WTC11 (cell line): ENCODE measurements at regions not wholly inside any gene's neighbourhood (a gene's known extent, or its start where the extent isn't known, plus 50 kb on each side); places are given as distances from the start of the nearest gene placed in this dataset.

Experiments used
- ATAC-seq: fragments of 200-7000 bp; cut with Tn5 transposase; 2 replicates; pipeline ENCODE4 v1.10.0; 2021; ENCODE audit warnings: mild to moderate bottlenecking, moderate library complexity
- CTCF ChIA-PET: fragments of 300-600 bp; sonication (Branson Sonifier 250); formaldehyde crosslinking; loops from one replicate; lab custom pipeline; 2021; ENCODE audit warnings: antibody characterized with exemption; lab: Charles Lee
- POLR2A ChIA-PET: fragments of 350-600 bp; sonication (Branson Sonifier 250); formaldehyde crosslinking; loops from one replicate; lab custom pipeline; 2021; ENCODE audit warnings: antibody characterized with exemption; lab: Charles Lee
- DNase-seq: peaks from one replicate; pipeline ENCODE4 v3.0.0; 2021; ENCODE audit warnings: low spot score
- H3K27ac Mint-ChIP-seq: 2 replicates; pipeline ENCODE4 v1.8.0; 2021; ENCODE audit warnings: mixed read lengths
- H3K27me3 Mint-ChIP-seq: 2 replicates; pipeline ENCODE4 v1.8.0; 2021; ENCODE audit warnings: low read depth, mild to moderate bottlenecking, moderate library complexity, mixed read lengths
- H3K36me3 Mint-ChIP-seq: 2 replicates; pipeline ENCODE4 v1.8.0; 2021; ENCODE audit warnings: mixed read lengths
- H3K4me1 Mint-ChIP-seq: 2 replicates; pipeline ENCODE4 v1.8.0; 2022; ENCODE audit warnings: mixed read lengths
- H3K4me3 Mint-ChIP-seq: 2 replicates; pipeline ENCODE4 v1.8.0; 2021; ENCODE audit warnings: mild to moderate bottlenecking, moderate library complexity, mixed read lengths
- H3K9me3 Mint-ChIP-seq: 2 replicates; pipeline ENCODE4 v1.8.0; 2021; ENCODE audit warnings: mixed read lengths
- CTCF ChIP-seq: fragments of 200-600 bp; IDR thresholded peaks from 2 replicates; pipeline ENCODE4 v1.8.0; 2022; ENCODE audit warnings: antibody characterized with exemption
- IRF2 ChIP-seq: sonication (generic); formaldehyde crosslinking; IDR thresholded peaks from 2 replicates; pipeline ENCODE4 v1.8.0; 2022; ENCODE audit warnings: low read depth, missing genetic modification reagents, borderline replicate concordance
- MLX ChIP-seq: sonication (generic); formaldehyde crosslinking; IDR thresholded peaks from 2 replicates; pipeline ENCODE4 v1.8.1; 2023; ENCODE audit warnings: mild to moderate bottlenecking, missing genetic modification reagents, moderate library complexity
- MYBL2 ChIP-seq: sonication (generic); formaldehyde crosslinking; IDR thresholded peaks from 2 replicates; pipeline ENCODE4 v1.8.1; 2023; ENCODE audit warnings: mild to moderate bottlenecking, moderate library complexity, missing genetic modification reagents
- NR3C1 ChIP-seq: sonication (generic); formaldehyde crosslinking; conservative IDR thresholded peaks from 2 replicates; pipeline ENCODE4 v1.8.1; 2023; ENCODE audit warnings: low read depth, mild to moderate bottlenecking, missing genetic modification reagents
- PRDM15 ChIP-seq: sonication (generic); formaldehyde crosslinking; IDR thresholded peaks from 2 replicates; pipeline ENCODE4 v1.8.0; 2022; ENCODE audit warnings: missing genetic modification reagents
- SMAD3 ChIP-seq: sonication (generic); formaldehyde crosslinking; IDR thresholded peaks from 2 replicates; pipeline ENCODE4 v1.8.0; 2022; ENCODE audit warnings: missing genetic modification reagents, mild to moderate bottlenecking, borderline replicate concordance
- SOX15 ChIP-seq: fragments of 250-450 bp; sonication (Bioruptor Pico); IDR thresholded peaks from 2 replicates; pipeline ENCODE4 v1.9.0; 2021; ENCODE audit warnings: mild to moderate bottlenecking
- SP1 ChIP-seq: sonication (generic); formaldehyde crosslinking; conservative IDR thresholded peaks from 2 replicates; pipeline ENCODE4 v1.8.1; 2022; ENCODE audit warnings: missing genetic modification reagents
- ZNF232 ChIP-seq: sonication (generic); formaldehyde crosslinking; IDR thresholded peaks from 2 replicates; pipeline ENCODE4 v1.8.0; 2022; ENCODE audit warnings: mild to moderate bottlenecking, missing genetic modification reagents
- ZNF671 ChIP-seq: fragments of 250-450 bp; sonication (Bioruptor Pico); IDR thresholded peaks from 2 replicates; pipeline ENCODE4 v1.8.0; 2021; ENCODE audit warnings: mild to moderate bottlenecking
- TF ChIP-seq, protein P1 (sequence below): sonication (generic); formaldehyde crosslinking; IDR thresholded peaks from 2 replicates; pipeline ENCODE4 v1.8.0; 2023; ENCODE audit warnings: missing genetic modification reagents, mild to moderate bottlenecking, borderline replicate concordance
- TF ChIP-seq, protein P2 (sequence below): fragments of 250-450 bp; sonication (Bioruptor Pico); IDR thresholded peaks from 2 replicates; pipeline ENCODE4 v1.9.0; 2021; ENCODE audit warnings: mild to moderate bottlenecking
- TF ChIP-seq, protein P3 (sequence below): sonication (generic); formaldehyde crosslinking; IDR thresholded peaks from 2 replicates; pipeline ENCODE4 v1.8.0; 2022; ENCODE audit warnings: mild to moderate bottlenecking, missing genetic modification reagents

- POLR2A ChIA-PET = no interaction called here
- Mint-ChIP-seq H3K4me1 (peaks cover 18% of the 10 kb centered on the region), H3K36me3 (no peaks in the 10 kb centered on the region)
- no peak for ATAC-seq
- TF ChIP-seq ZNF671 = no peak
- TF ChIP-seq MYBL2 = no peak
- TF ChIP-seq SP1 (CRISPR knock-in tag) = no peak
- TF ChIP-seq CTCF = no peak
- TF ChIP-seq, protein P1, sequence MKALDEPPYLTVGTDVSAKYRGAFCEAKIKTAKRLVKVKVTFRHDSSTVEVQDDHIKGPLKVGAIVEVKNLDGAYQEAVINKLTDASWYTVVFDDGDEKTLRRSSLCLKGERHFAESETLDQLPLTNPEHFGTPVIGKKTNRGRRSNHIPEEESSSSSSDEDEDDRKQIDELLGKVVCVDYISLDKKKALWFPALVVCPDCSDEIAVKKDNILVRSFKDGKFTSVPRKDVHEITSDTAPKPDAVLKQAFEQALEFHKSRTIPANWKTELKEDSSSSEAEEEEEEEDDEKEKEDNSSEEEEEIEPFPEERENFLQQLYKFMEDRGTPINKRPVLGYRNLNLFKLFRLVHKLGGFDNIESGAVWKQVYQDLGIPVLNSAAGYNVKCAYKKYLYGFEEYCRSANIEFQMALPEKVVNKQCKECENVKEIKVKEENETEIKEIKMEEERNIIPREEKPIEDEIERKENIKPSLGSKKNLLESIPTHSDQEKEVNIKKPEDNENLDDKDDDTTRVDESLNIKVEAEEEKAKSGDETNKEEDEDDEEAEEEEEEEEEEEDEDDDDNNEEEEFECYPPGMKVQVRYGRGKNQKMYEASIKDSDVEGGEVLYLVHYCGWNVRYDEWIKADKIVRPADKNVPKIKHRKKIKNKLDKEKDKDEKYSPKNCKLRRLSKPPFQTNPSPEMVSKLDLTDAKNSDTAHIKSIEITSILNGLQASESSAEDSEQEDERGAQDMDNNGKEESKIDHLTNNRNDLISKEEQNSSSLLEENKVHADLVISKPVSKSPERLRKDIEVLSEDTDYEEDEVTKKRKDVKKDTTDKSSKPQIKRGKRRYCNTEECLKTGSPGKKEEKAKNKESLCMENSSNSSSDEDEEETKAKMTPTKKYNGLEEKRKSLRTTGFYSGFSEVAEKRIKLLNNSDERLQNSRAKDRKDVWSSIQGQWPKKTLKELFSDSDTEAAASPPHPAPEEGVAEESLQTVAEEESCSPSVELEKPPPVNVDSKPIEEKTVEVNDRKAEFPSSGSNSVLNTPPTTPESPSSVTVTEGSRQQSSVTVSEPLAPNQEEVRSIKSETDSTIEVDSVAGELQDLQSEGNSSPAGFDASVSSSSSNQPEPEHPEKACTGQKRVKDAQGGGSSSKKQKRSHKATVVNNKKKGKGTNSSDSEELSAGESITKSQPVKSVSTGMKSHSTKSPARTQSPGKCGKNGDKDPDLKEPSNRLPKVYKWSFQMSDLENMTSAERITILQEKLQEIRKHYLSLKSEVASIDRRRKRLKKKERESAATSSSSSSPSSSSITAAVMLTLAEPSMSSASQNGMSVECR (CRISPR knock-in tag) = no peak
- no peak for TF ChIP-seq ZNF232 (CRISPR knock-in tag)
- TF ChIP-seq, protein P2, sequence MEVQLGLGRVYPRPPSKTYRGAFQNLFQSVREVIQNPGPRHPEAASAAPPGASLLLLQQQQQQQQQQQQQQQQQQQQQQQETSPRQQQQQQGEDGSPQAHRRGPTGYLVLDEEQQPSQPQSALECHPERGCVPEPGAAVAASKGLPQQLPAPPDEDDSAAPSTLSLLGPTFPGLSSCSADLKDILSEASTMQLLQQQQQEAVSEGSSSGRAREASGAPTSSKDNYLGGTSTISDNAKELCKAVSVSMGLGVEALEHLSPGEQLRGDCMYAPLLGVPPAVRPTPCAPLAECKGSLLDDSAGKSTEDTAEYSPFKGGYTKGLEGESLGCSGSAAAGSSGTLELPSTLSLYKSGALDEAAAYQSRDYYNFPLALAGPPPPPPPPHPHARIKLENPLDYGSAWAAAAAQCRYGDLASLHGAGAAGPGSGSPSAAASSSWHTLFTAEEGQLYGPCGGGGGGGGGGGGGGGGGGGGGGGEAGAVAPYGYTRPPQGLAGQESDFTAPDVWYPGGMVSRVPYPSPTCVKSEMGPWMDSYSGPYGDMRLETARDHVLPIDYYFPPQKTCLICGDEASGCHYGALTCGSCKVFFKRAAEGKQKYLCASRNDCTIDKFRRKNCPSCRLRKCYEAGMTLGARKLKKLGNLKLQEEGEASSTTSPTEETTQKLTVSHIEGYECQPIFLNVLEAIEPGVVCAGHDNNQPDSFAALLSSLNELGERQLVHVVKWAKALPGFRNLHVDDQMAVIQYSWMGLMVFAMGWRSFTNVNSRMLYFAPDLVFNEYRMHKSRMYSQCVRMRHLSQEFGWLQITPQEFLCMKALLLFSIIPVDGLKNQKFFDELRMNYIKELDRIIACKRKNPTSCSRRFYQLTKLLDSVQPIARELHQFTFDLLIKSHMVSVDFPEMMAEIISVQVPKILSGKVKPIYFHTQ (CRISPR knock-in tag) = no peak
- TF ChIP-seq, protein P3, sequence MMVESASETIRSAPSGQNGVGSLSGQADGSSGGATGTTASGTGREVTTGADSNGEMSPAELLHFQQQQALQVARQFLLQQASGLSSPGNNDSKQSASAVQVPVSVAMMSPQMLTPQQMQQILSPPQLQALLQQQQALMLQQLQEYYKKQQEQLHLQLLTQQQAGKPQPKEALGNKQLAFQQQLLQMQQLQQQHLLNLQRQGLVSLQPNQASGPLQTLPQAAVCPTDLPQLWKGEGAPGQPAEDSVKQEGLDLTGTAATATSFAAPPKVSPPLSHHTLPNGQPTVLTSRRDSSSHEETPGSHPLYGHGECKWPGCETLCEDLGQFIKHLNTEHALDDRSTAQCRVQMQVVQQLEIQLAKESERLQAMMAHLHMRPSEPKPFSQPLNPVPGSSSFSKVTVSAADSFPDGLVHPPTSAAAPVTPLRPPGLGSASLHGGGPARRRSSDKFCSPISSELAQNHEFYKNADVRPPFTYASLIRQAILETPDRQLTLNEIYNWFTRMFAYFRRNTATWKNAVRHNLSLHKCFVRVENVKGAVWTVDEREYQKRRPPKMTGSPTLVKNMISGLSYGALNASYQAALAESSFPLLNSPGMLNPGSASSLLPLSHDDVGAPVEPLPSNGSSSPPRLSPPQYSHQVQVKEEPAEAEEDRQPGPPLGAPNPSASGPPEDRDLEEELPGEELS (CRISPR knock-in tag) = no peak
- no peak for TF ChIP-seq PRDM15 (CRISPR knock-in tag)
- TF ChIP-seq MLX (CRISPR knock-in tag) = no peak
- TF ChIP-seq IRF2 = no peak
- no peak for TF ChIP-seq SMAD3 (CRISPR knock-in tag)
- TF ChIP-seq NR3C1 = no peak
- TF ChIP-seq SOX15 (CRISPR knock-in tag) = no peak
- TF ChIP-seq, all 79 proteins: peak for 0
- Mint-ChIP-seq H3K27ac (no peak overlapping the region), H3K9me3 (no peaks in the 10 kb centered on the region), H3K27me3 (no peaks in the 10 kb centered on the region), H3K4me3 (no peak overlapping the region)
- no peak for DNase-seq
- CTCF ChIA-PET = interaction anchor here (0.9 to 2.1 kb wide), 2 partner anchors 13 to 77 kb away, joined by 4 to 8 read pairs; partner anchors contain the start of gene TRPC4
Measured at GRCh38 chr13:37947419-37948140, 78.0 kb upstream of the TRPC4 start.
